GM18868 (cell line): ENCODE measurements at regions not wholly inside any gene's neighbourhood (a gene's known extent, or its start where the extent isn't known, plus 50 kb on each side); places are given as distances from the start of the nearest gene placed in this dataset.

ENCODE experiments used
- ATAC-seq: cut with Tn5 transposase; IDR thresholded peaks from one replicate; pipeline ENCODE4 v1.9.1; 2021; ENCODE audit warnings: mild to moderate bottlenecking, moderate library complexity; ENCODE audit not compliant: unreplicated experiment

DNA sequence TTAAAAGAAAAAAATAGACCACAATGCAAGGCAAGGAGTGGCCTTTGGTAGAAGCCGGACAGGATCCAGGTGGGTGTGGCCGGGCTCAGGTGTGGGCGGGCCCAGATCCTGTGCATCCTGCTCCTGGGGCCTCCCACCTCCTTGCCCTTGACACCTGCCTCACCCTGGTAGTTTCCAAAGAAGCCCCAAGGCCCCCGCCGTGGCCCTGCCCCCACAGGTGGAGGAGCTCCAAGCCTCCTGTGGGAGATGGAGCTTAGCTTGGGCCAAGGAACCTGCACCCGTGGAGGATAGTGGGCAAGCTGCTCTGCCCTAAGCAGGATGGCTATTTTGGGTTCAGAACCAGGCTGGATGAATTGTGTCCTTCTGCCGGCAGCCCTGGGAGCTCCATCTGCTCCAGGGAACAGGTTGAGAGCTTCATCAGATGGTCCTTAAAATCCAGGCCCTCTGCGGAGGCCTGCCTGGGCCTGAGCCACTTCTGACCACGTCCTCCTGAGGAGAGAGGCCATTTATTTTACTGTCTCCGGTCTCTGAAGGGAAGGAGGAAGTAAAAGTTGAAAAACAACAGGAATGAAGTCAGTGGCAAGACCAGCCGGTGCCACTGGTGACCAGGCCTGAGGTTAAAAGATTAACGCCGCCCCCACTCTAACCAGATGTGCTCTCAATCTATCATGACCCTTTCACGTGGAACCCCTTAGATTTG lies 53.9 kb upstream of the KLF13 start:
- no peak for ATAC-seq

DNA sequence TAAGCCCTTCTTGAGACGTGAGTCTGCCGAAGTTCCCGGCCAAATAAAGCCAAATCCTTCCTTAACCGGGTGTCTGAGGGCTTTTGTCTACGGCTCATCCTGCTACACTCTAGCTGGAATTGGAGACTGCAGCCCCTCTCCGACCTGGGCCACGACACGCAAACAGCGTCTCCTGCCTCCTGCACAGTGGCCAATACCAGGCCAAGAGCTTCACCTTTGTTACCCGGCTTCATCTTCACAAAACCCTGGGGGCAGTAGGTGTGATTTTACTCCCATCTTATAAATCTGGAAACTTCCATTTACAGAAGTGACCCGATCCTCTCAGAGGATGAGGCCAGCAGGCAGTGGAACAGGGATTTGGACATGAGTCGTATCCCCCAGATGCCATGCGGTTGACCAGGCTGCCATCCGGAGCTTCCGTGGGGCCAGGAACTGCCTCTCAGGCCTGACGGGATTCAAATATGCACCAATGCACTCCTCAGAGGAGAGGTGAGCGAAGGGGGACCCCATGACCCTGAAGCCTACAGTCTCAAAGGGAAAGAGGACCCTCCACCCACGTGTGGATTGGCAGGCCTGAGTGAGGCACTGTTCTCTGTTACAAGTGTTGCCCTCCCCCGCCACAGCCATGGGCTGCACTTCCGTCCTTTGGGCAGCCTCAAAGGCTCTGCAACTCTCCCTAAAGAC lies 53.2 kb upstream of the KLF13 start:
- ATAC-seq = no peak

DNA sequence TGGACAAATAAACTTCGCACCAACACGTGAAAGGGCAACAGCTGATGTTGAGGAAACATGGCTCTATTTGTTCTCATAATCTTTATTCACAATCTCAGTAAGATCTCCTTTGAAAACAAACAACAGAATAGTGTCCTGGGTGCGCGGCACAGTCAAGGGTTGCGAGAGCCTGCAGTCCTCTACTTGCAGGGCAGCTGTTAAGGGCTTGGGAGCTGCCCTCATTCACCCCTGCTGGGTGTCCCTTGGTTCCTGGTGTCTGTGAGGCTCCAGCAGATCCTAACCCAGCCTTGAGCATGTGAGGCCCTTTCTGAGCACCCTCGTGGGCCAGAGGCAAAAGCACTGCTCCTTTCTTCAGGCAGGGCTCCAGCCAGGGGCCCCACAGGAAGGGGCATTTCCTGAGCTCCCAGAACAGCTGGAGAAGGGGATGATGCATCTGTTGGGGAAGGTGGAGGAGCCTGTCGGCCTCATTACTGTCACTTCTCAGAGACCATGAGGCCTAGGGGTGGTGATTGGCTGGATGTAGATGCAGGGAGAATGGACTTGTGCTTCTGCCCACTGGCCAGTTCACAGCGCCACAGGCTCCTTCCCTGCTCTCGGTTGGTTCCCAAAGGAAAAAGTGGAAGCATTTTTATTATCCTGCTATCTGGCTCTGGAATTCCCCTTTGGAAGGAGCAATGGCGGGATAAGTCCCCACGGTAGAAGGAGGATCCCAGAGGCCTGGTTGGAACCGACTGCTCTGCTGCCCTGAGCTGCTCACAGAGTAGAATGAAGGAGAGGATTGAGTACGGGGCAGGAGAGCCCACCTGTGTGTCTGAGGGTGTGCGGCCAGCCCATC lies 51.9 kb upstream of the KLF13 start:
- no peak for ATAC-seq

DNA sequence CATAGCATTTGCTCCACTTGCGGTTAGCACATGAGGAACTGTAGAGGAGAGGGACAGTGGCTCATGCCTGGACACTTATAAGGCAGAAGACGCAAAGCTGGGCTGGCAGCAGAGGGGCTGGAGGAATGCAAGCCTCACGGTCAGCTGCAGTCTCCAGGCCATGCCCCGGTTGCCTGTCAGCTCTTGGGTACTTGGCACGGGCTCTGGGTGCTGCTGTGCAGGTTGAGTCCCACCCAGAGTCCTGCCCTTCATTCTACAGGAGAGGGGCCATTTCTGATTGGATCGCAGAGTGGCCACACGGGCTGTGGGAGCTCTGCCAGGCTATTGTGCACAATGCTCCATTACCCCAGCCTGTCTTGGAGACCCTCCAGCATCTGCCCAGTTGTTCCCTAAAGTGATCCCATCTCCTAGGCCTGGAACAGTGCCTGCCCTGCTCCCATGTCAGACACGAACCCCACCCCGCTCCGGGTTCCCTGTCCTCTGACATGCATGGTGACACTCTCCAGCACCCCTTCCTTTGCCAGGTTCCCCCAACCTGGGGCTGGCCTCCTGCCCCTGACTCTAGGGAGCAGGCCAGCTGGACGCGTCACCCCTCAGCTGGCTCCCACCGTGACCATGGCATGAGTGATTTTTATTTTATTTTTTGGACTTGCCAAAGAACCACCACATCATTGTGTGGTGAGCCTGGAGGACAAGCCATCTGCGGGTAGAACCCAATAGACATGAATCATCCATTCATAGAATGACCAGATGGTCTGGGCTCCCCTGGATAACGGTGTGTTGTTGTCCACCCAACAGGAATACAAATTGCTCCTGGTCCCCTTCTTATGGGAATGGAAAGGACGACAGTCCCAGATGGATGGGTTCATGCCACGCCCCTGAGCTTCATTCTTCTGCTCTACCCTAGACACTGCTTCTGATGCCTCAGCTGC lies 51.0 kb upstream of the KLF13 start:
- ATAC-seq = no peak

DNA sequence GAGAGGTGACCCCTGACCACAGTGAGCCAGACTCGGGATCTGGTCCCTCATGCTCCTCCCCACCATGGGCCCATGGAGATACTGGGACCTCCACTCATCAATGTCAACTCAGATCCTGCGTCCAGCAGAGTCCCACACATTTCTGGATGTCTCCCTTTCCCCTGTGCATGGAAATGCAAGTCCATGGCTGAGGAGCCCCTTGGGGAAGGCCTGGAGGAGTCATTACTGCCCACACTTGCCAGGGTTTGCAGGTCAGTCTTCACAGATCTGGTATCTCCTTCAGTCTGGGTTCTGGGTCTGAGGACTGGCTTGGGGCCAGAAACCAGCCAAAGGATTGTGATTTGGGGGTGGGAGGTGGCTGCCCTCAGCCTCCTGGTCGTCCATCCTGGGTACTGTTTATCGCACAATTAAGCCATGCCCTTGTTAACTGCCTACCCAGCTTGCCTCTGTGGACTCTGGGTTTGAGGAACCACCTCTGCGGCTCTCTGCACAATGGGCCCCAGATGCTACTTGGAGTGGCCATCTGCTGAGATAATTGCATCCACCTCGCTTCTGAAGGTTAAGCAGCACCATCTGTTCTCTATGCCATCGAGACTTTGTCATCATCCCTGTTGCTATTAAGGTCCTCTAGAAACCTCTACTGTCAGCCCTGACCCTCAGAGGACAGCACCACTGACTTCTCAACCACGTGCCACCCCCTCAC lies 49.9 kb upstream of the KLF13 start:
- no peak for ATAC-seq
